ENCODE measurements at regions not wholly inside any gene's neighbourhood (a gene's known extent, or its start where the extent isn't known, plus 50 kb on each side); places are given as distances from the start of the nearest gene placed in this dataset.

- Histone ChIP-seq H3K27me3 (replicated peaks; ENCODE audit: control insufficient read depth, insufficient read depth, low read length) (no peaks in the 10 kb centered on the region), H3K4me3 (replicated peaks; ENCODE audit: low read depth, low read length) (no peak overlapping the region), H3K36me3 (ENCODE audit: control insufficient read depth, insufficient read depth, low read length) (no peaks in the 10 kb centered on the region)
- no peak for DNase-seq (ENCODE audit: extremely low read depth, insufficient read length)
- TF ChIP-seq CTCF (IDR thresholded peaks at IDR 0.05; ENCODE audit: insufficient read depth, low read length, poor library complexity, severe bottlenecking), result no peak
Measured at GRCh38 chr5:143918961-143919360, 107.0 kb downstream of the HMHB1 start.

- no peak for TF ChIP-seq CTCF (IDR thresholded peaks at IDR 0.05; ENCODE audit: insufficient read depth, low read length, poor library complexity, severe bottlenecking)
- H3K4me3 ChIP-seq (replicated peaks; ENCODE audit: low read depth, low read length), result no peak overlapping the region
- H3K27me3 ChIP-seq (replicated peaks; ENCODE audit: control insufficient read depth, insufficient read depth, low read length), result no peaks in the 10 kb centered on the region
- H3K36me3 ChIP-seq (ENCODE audit: control insufficient read depth, insufficient read depth, low read length), result no peaks in the 10 kb centered on the region
- DNase-seq (ENCODE audit: extremely low read depth, insufficient read length), result no peak
Measured at GRCh38 chr5:143920772-143921171, 108.8 kb downstream of the HMHB1 start.

- no peak for TF ChIP-seq CTCF (IDR thresholded peaks at IDR 0.05; ENCODE audit: insufficient read depth, low read length, poor library complexity, severe bottlenecking)
- Histone ChIP-seq H3K36me3 (ENCODE audit: control insufficient read depth, insufficient read depth, low read length) (no peaks in the 10 kb centered on the region), H3K4me3 (replicated peaks; ENCODE audit: low read depth, low read length) (no peak overlapping the region), H3K27me3 (replicated peaks; ENCODE audit: control insufficient read depth, insufficient read depth, low read length) (no peaks in the 10 kb centered on the region)
- DNase-seq (ENCODE audit: extremely low read depth, insufficient read length), result no peak
Measured at GRCh38 chr5:143921525-143922311, 109.8 kb downstream of the HMHB1 start.

GRCh38 chr5:143922718-143923117, 110.8 kb downstream of the HMHB1 start:
- no peak overlapping the region for H3K4me3 ChIP-seq (replicated peaks; ENCODE audit: low read depth, low read length)
- no peak for DNase-seq (ENCODE audit: extremely low read depth, insufficient read length)
- TF ChIP-seq CTCF (IDR thresholded peaks at IDR 0.05; ENCODE audit: insufficient read depth, low read length, poor library complexity, severe bottlenecking), result no peak
- no peaks in the 10 kb centered on the region for H3K36me3 ChIP-seq (ENCODE audit: control insufficient read depth, insufficient read depth, low read length)
- no peaks in the 10 kb centered on the region for H3K27me3 ChIP-seq (replicated peaks; ENCODE audit: control insufficient read depth, insufficient read depth, low read length)

- H3K27me3 ChIP-seq (replicated peaks; ENCODE audit: control insufficient read depth, insufficient read depth, low read length), result no peaks in the 10 kb centered on the region
Measured at GRCh38 chr5:143923634-143924266, 111.8 kb downstream of the HMHB1 start.

More at GRCh38 chr5:143923634-143924266, 111.8 kb downstream of the HMHB1 start:
- no peak overlapping the region for H3K4me3 ChIP-seq (replicated peaks; ENCODE audit: low read depth, low read length)
- no peak for DNase-seq (ENCODE audit: extremely low read depth, insufficient read length)
- H3K36me3 ChIP-seq (ENCODE audit: control insufficient read depth, insufficient read depth, low read length), result no peaks in the 10 kb centered on the region
- no peak for TF ChIP-seq CTCF (IDR thresholded peaks at IDR 0.05; ENCODE audit: insufficient read depth, low read length, poor library complexity, severe bottlenecking)
